ENCODE measurements at regions not wholly inside any gene's neighbourhood (a gene's known extent, or its start where the extent isn't known, plus 50 kb on each side); places are given as distances from the start of the nearest gene placed in this dataset.

GRCh38 chr22:27173530-27173929 is 516.1 kb downstream of the MIAT start:
- TF ChIP-seq POLR2A (IDR thresholded peaks at IDR 0.05): no peak
- no peak for TF ChIP-seq CTCF (IDR thresholded peaks at IDR 0.05 in 4 of 5, conservative IDR thresholded peaks at IDR 0.05 in 1 of 5)

Data from gastrocnemius medialis (tissue), 4 donors.